Endothelial cell (in vitro differentiated cells): ENCODE measurements at regions not wholly inside any gene's neighbourhood (a gene's known extent, or its start where the extent isn't known, plus 50 kb on each side); places are given as distances from the start of the nearest gene placed in this dataset.

Experiments used
- DNase-seq: peaks from one replicate; pipeline ENCODE4 v3.0.0; 2021; ENCODE audit warnings: low spot score
- H3K27ac Mint-ChIP-seq: one replicate; pipeline ENCODE4 v1.8.0; 2021; ENCODE audit warnings: mixed read lengths, inconsistent platforms; ENCODE audit not compliant: unreplicated experiment
- H3K27me3 Mint-ChIP-seq: one replicate; pipeline ENCODE4 v1.8.0; 2021; ENCODE audit warnings: mild to moderate bottlenecking, moderate library complexity, mixed read lengths, inconsistent platforms; ENCODE audit not compliant: unreplicated experiment
- H3K36me3 Mint-ChIP-seq: one replicate; pipeline ENCODE4 v1.8.0; 2021; ENCODE audit warnings: mild to moderate bottlenecking, low read depth, mixed read lengths, inconsistent platforms; ENCODE audit not compliant: unreplicated experiment
- H3K4me1 Mint-ChIP-seq: one replicate; pipeline ENCODE4 v1.8.0; 2021; ENCODE audit warnings: mild to moderate bottlenecking, mixed read lengths, inconsistent platforms; ENCODE audit not compliant: unreplicated experiment
- H3K4me3 Mint-ChIP-seq: one replicate; pipeline ENCODE4 v1.8.0; 2021; ENCODE audit warnings: mild to moderate bottlenecking, mixed read lengths, inconsistent platforms; ENCODE audit not compliant: unreplicated experiment
- H3K9me3 Mint-ChIP-seq: one replicate; pipeline ENCODE4 v1.8.0; 2021; ENCODE audit warnings: mixed read lengths, inconsistent platforms; ENCODE audit not compliant: unreplicated experiment
- CTCF ChIP-seq: fragments of 200-600 bp; sonication (generic); IDR thresholded peaks from one replicate; pipeline ENCODE4 v1.5.0; 2021; ENCODE audit warnings: antibody characterized with exemption; ENCODE audit not compliant: unreplicated experiment

- no peak for DNase-seq
- Mint-ChIP-seq H3K4me3 (no peak overlapping the region), H3K27ac (no peak overlapping the region), H3K4me1 (no peaks in the 10 kb centered on the region), H3K9me3 (peaks cover 6% of the 10 kb centered on the region), H3K27me3 (no peaks in the 10 kb centered on the region), H3K36me3 (no peaks in the 10 kb centered on the region)
- no peak for TF ChIP-seq CTCF
Observed at GRCh38 chr18:77635858-77636257, 386.2 kb downstream of the GALR1 start.

- DNase-seq = no peak
- Mint-ChIP-seq H3K9me3 (no peaks in the 10 kb centered on the region), H3K4me1 (no peaks in the 10 kb centered on the region), H3K27me3 (no peaks in the 10 kb centered on the region), H3K36me3 (no peaks in the 10 kb centered on the region), H3K4me3 (no peak overlapping the region), H3K27ac (no peak overlapping the region)
- no peak for TF ChIP-seq CTCF
Observed at GRCh38 chr18:77645170-77645872, 395.7 kb downstream of the GALR1 start.

- H3K27me3 Mint-ChIP-seq = no peaks in the 10 kb centered on the region
- H3K4me1 Mint-ChIP-seq = no peaks in the 10 kb centered on the region
- H3K36me3 Mint-ChIP-seq = no peaks in the 10 kb centered on the region
- TF ChIP-seq CTCF = no peak
- no peak overlapping the region for H3K4me3 Mint-ChIP-seq
- no peak overlapping the region for H3K27ac Mint-ChIP-seq
- no peaks in the 10 kb centered on the region for H3K9me3 Mint-ChIP-seq
- no peak for DNase-seq
Observed at GRCh38 chr18:77647472-77647871, 397.8 kb downstream of the GALR1 start.

GRCh38 chr18:77648411-77648810, 398.8 kb downstream of the GALR1 start:
- Mint-ChIP-seq H3K4me1 (no peaks in the 10 kb centered on the region), H3K27ac (no peak overlapping the region), H3K9me3 (no peaks in the 10 kb centered on the region), H3K27me3 (no peaks in the 10 kb centered on the region), H3K36me3 (no peaks in the 10 kb centered on the region), H3K4me3 (no peak overlapping the region)
- TF ChIP-seq CTCF = no peak
- no peak for DNase-seq

- Mint-ChIP-seq H3K9me3 (no peaks in the 10 kb centered on the region), H3K27ac (no peak overlapping the region), H3K27me3 (peaks cover 2% of the 10 kb centered on the region), H3K4me3 (no peak overlapping the region), H3K36me3 (no peaks in the 10 kb centered on the region), H3K4me1 (no peaks in the 10 kb centered on the region)
- peak; percentile 94 for TF ChIP-seq CTCF
- peak; percentile 95 for DNase-seq
Observed at GRCh38 chr18:77650799-77651385, 401.2 kb downstream of the GALR1 start.
